BLaER1 treated with 17β-estradiol and CSF1 and Interleukin-3, amounts not matched to agents 10 nM and 100 nM (cell line): ENCODE measurements at regions not wholly inside any gene's neighbourhood (a gene's known extent, or its start where the extent isn't known, plus 50 kb on each side); places are given as distances from the start of the nearest gene placed in this dataset.
"Not testable (repeated sequence)": the region's sequence is repeated elsewhere in the genome, so short reads cannot be mapped to it uniquely, and the experiment has no call there.

Experiments used
- H3K27ac ChIP-seq, 11 experiments: shearing (Covaris generic); formaldehyde crosslinking; 2 replicates each; pipeline ENCODE4 v1.8.1; 2022
- H3K27me3 ChIP-seq, 11 experiments: shearing (Covaris generic); formaldehyde crosslinking; 2 replicates each; pipeline ENCODE4 v1.8.1; 2022
- H3K36me3 ChIP-seq, 11 experiments: shearing (Covaris generic); formaldehyde crosslinking; 2 replicates each; pipeline ENCODE4 v1.8.1; 2022
- H3K4me1 ChIP-seq, 10 experiments: shearing (Covaris generic); formaldehyde crosslinking; 2 replicates each; pipeline ENCODE4 v1.8.1; 2022
- H3K4me2 ChIP-seq, 11 experiments: shearing (Covaris generic); formaldehyde crosslinking; 2 replicates each; pipeline ENCODE4 v1.8.1; 2022
- H3K4me3 ChIP-seq, 10 experiments: shearing (Covaris generic); formaldehyde crosslinking; 2 replicates each; pipeline ENCODE4 v1.8.1; 2022
- H3K9ac ChIP-seq, 11 experiments: shearing (Covaris generic); formaldehyde crosslinking; 2 replicates each; pipeline ENCODE4 v1.8.1; 2022
- H3K9me3 ChIP-seq, 11 experiments: shearing (Covaris generic); formaldehyde crosslinking; replicated peaks in 1 of 11; 2 replicates each; pipeline ENCODE4 v1.8.1; 2022
- H4K20me1 ChIP-seq, 11 experiments: shearing (Covaris generic); formaldehyde crosslinking; 2 replicates each; pipeline ENCODE4 v1.8.1; 2022
- Cebpa-rat ChIP-seq, 11 experiments: shearing (Covaris generic); IDR thresholded peaks; 2 replicates each; pipeline ENCODE4 v1.8.1; 2022

DNA sequence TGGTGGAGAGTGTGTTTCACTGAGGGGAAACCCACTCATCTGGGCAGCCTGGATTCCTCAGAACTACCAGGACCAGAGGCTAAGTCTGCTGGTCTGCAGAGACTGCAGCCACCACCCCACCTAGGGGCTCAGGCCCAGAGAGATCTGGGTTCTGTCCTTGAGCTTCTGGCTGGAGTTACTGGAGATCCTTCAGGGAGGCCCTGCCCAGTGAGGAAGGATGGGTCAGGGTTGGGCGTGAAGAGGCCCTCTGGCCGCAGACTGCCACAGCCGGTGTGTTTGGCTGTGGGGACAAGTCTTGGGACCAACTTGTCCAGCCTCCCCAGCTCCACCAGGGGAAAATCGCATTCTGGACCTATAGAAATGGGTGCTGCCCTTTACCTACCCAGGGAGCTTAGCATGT, 235.3 kb upstream of the CBLB start:
- Histone ChIP-seq H3K4me2 (peak overlapping the region in 5 of 11 experiments; percentile 5 to 61 (median 45); a peak in 9 of 22 replicates), H3K4me1 (peaks cover 0 to 20% (median 5%) of the 10 kb centered on the region in 10 experiments; a peak in 9 of 20 replicates), H3K9me3 (peaks cover 0 to 29% (median 13%) of the 10 kb centered on the region in 11 experiments; a peak in 16 of 22 replicates), H4K20me1 (no peaks in the 10 kb centered on the region), H3K9ac (no peak overlapping the region), H3K4me3 (no peak overlapping the region), H3K27me3 (no peaks in the 10 kb centered on the region), H3K27ac (peak overlapping the region in 4 of 11 experiments; percentile 24 to 64 (median 46); a peak in 7 of 22 replicates), H3K36me3 (no peaks in the 10 kb centered on the region)
- TF ChIP-seq Cebpa-rat (IDR thresholded peaks at IDR 0.05) = no peak

- no peak for TF ChIP-seq Cebpa-rat (IDR thresholded peaks at IDR 0.05)
- peaks cover 5 to 15% (median 8%) of the 10 kb centered on the region in 11 experiments; a peak in 18 of 22 replicates for H3K9me3 ChIP-seq
- peaks cover 0 to 8% (median 1%) of the 10 kb centered on the region in 10 experiments; a peak in 9 of 20 replicates for H3K4me1 ChIP-seq
- H3K9ac ChIP-seq = no peak overlapping the region
- no peak overlapping the region for H3K4me2 ChIP-seq
- H3K4me3 ChIP-seq = no peak overlapping the region
- no peak overlapping the region for H3K27ac ChIP-seq
- no peaks in the 10 kb centered on the region for H3K27me3 ChIP-seq
- no peaks in the 10 kb centered on the region for H3K36me3 ChIP-seq
- H4K20me1 ChIP-seq = no peaks in the 10 kb centered on the region
These were observed 240.1 kb upstream of the CBLB start for GRCh38 chr3:106108925-106109324.

- H3K9ac ChIP-seq = not testable (repeated sequence)
These were observed 243.7 kb upstream of the CBLB start for GRCh38 chr3:106112561-106112960.

GRCh38 chr3:106113747-106114146, 244.9 kb upstream of the CBLB start:
- H3K4me2 ChIP-seq = no peak overlapping the region
- H3K27ac ChIP-seq = no peak overlapping the region
- H3K4me3 ChIP-seq = no peak overlapping the region
- H3K4me1 ChIP-seq = peaks cover 0 to 3% (median 0%) of the 10 kb centered on the region in 10 experiments; a peak in 3 of 20 replicates
- H3K27me3 ChIP-seq = no peaks in the 10 kb centered on the region
- H3K9me3 ChIP-seq = peaks cover 5 to 9% (median 7%) of the 10 kb centered on the region in 11 experiments; a peak in 17 of 22 replicates
- no peaks in the 10 kb centered on the region for H4K20me1 ChIP-seq
- H3K9ac ChIP-seq = no peak overlapping the region
- no peak for TF ChIP-seq Cebpa-rat (IDR thresholded peaks at IDR 0.05)
- no peaks in the 10 kb centered on the region for H3K36me3 ChIP-seq

More at GRCh38 chr3:106112561-106112960, 243.7 kb upstream of the CBLB start:
- not testable (repeated sequence) for H3K9me3 ChIP-seq, H3K36me3 ChIP-seq, H4K20me1 ChIP-seq, H3K27me3 ChIP-seq, H3K4me2 ChIP-seq, H3K27ac ChIP-seq, H3K4me1 ChIP-seq, H3K4me3 ChIP-seq

DNA sequence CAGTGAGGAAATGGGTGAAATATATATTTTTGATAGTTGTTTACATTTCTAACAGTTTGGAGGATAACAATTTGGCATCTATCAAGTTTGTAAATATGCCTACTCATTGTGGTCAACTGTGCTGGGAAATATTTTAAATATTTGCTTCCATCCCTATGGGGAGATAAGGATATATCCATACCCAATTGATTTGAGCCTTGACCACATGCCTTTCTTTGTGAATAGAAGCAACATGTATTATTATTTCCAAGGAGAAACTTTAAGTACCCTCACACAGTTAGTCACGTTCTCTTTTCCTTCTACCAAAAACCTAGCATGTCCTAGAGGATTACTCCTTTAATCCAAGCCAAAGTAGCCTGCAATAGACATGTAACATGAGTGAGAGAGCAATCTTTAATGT, 245.4 kb upstream of the CBLB start:
- H3K4me3 ChIP-seq = no peak overlapping the region
- no peaks in the 10 kb centered on the region for H4K20me1 ChIP-seq
- no peak overlapping the region for H3K9ac ChIP-seq
- peaks cover 5 to 9% (median 7%) of the 10 kb centered on the region in 11 experiments; a peak in 17 of 22 replicates for H3K9me3 ChIP-seq
- no peak for TF ChIP-seq Cebpa-rat (IDR thresholded peaks at IDR 0.05)
- H3K27ac ChIP-seq = no peak overlapping the region
- H3K4me1 ChIP-seq = peaks cover 0 to 7% (median 0%) of the 10 kb centered on the region in 10 experiments; a peak in 3 of 20 replicates
- H3K36me3 ChIP-seq = no peaks in the 10 kb centered on the region
- no peaks in the 10 kb centered on the region for H3K27me3 ChIP-seq
- no peak overlapping the region for H3K4me2 ChIP-seq

GRCh38 chr3:106114848-106115247, 246.0 kb upstream of the CBLB start:
- Histone ChIP-seq H3K4me1 (peaks cover 0 to 14% (median 0%) of the 10 kb centered on the region in 10 experiments; a peak in 4 of 20 replicates), H3K4me3 (no peak overlapping the region), H3K9me3 (peaks cover 5 to 9% (median 7%) of the 10 kb centered on the region in 11 experiments; a peak in 17 of 22 replicates), H3K27ac (no peak overlapping the region), H3K4me2 (no peak overlapping the region), H3K36me3 (no peaks in the 10 kb centered on the region), H3K9ac (no peak overlapping the region), H4K20me1 (no peaks in the 10 kb centered on the region), H3K27me3 (no peaks in the 10 kb centered on the region)
- TF ChIP-seq Cebpa-rat (IDR thresholded peaks at IDR 0.05) = no peak

DNA sequence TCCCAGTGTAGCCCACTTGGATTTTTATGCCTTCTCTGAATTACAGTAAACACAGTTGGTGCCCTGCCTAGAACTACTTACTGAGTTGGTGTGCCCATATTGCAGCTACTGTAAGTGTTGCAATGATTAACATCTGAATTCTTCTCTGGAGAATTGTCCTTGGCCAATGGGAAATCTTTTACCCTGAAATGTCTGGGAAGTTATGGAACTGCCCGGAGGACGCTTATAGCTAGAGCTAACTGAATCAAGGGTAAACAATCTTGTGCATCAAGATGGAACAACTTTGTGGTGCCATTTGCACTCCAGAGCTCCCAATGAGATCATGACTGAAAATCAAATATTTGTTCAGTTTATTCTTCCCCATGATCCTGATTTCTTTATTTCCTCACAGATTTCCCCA, 246.7 kb upstream of the CBLB start:
- no peak overlapping the region for H3K9ac ChIP-seq
- no peaks in the 10 kb centered on the region for H3K27me3 ChIP-seq
- H3K4me2 ChIP-seq = no peak overlapping the region
- H3K4me1 ChIP-seq = peaks cover 0 to 21% (median 0%) of the 10 kb centered on the region in 10 experiments; a peak in 4 of 20 replicates
- peaks cover 5 to 9% (median 7%) of the 10 kb centered on the region in 11 experiments; a peak in 17 of 22 replicates for H3K9me3 ChIP-seq
- H3K27ac ChIP-seq = no peak overlapping the region
- H3K4me3 ChIP-seq = no peak overlapping the region
- H3K36me3 ChIP-seq = no peaks in the 10 kb centered on the region
- no peak for TF ChIP-seq Cebpa-rat (IDR thresholded peaks at IDR 0.05)
- H4K20me1 ChIP-seq = no peaks in the 10 kb centered on the region

GRCh38 chr3:106116733-106117489, 248.1 kb upstream of the CBLB start:
- no peak overlapping the region for H3K9ac ChIP-seq
- no peaks in the 10 kb centered on the region for H3K27me3 ChIP-seq
- no peak overlapping the region for H3K4me2 ChIP-seq
- H3K27ac ChIP-seq = no peak overlapping the region
- peaks cover 0 to 22% (median 0%) of the 10 kb centered on the region in 10 experiments; a peak in 4 of 20 replicates for H3K4me1 ChIP-seq
- H3K9me3 ChIP-seq = peaks cover 5 to 9% (median 7%) of the 10 kb centered on the region in 11 experiments; a peak in 17 of 22 replicates
- TF ChIP-seq Cebpa-rat (IDR thresholded peaks at IDR 0.05) = no peak
- H4K20me1 ChIP-seq = no peaks in the 10 kb centered on the region
- H3K4me3 ChIP-seq = no peak overlapping the region
- no peaks in the 10 kb centered on the region for H3K36me3 ChIP-seq

GRCh38 chr3:106117490-106117858, 248.7 kb upstream of the CBLB start:
- H3K9ac ChIP-seq = no peak overlapping the region
- H3K4me3 ChIP-seq = no peak overlapping the region
- H3K4me2 ChIP-seq = no peak overlapping the region
- no peaks in the 10 kb centered on the region for H4K20me1 ChIP-seq
- H3K9me3 ChIP-seq = peaks cover 2 to 8% (median 5%) of the 10 kb centered on the region in 11 experiments; a peak in 17 of 22 replicates
- H3K36me3 ChIP-seq = no peaks in the 10 kb centered on the region
- no peaks in the 10 kb centered on the region for H3K27me3 ChIP-seq
- H3K4me1 ChIP-seq = peaks cover 0 to 22% (median 0%) of the 10 kb centered on the region in 10 experiments; a peak in 4 of 20 replicates
- H3K27ac ChIP-seq = no peak overlapping the region
- TF ChIP-seq Cebpa-rat (IDR thresholded peaks at IDR 0.05) = no peak
